AG04449 (cell line): ENCODE measurements at regions not wholly inside any gene's neighbourhood (a gene's known extent, or its start where the extent isn't known, plus 50 kb on each side); places are given as distances from the start of the nearest gene placed in this dataset.

Source experiments
- CTCF ChIA-PET: fragments of 350-600 bp; formaldehyde crosslinking; extraction: SDS; loops from one replicate; lab custom pipeline; 2021; ENCODE audit warnings: antibody characterized with exemption; lab: Yijun Ruan, JAX
- POLR2A ChIA-PET: fragments of 400-600, 350-600 bp; formaldehyde crosslinking; extraction: SDS; loops from one replicate; lab custom pipeline; 2020; ENCODE audit warnings: antibody characterized with exemption, inconsistent platforms; lab: Yijun Ruan, JAX
- DNase-seq: peaks from one replicate; pipeline ENCODE4 v3.0.0-alpha.2; 2010; ENCODE audit warnings: low read depth, low spot score
- H3K4me3 ChIP-seq: 2 replicates; pipeline ENCODE4 v1.5.1; 2011; ENCODE audit warnings: low read depth, mild to moderate bottlenecking, control low read depth, low read length
- CTCF ChIP-seq: IDR thresholded peaks from one replicate; pipeline ENCODE4 v1.5.1; 2011; ENCODE audit warnings: mild to moderate bottlenecking, moderate library complexity, low read length, control low read depth, inconsistent platforms; ENCODE audit not compliant: insufficient read depth; ENCODE audit errors: missing control alignments

- TF ChIP-seq CTCF = no peak
These were observed 81.6 kb downstream of the PSMB1 start for GRCh38 chr6:170471491-170471890.

GRCh38 chr6:170470734-170471133 is 82.4 kb downstream of the PSMB1 start:
- no peak for DNase-seq
- no peak overlapping the region for H3K4me3 ChIP-seq
- no peak for TF ChIP-seq CTCF
- ChIA-PET CTCF (interaction anchor here (1.5 kb wide), 1 partner anchor 9 kb away, joined by 4 read pairs; no protein-coding TSS in a partner anchor), POLR2A (no interaction called here)

More at GRCh38 chr6:170471491-170471890, 81.6 kb downstream of the PSMB1 start:
- ChIA-PET CTCF (interaction anchor here (1.5 kb wide), 1 partner anchor 10 kb away, joined by 4 read pairs; no protein-coding TSS in a partner anchor), POLR2A (no interaction called here)
- no peak overlapping the region for H3K4me3 ChIP-seq
- DNase-seq = no peak

GRCh38 chr6:170464524-170464979 is 88.6 kb downstream of the PSMB1 start:
- TF ChIP-seq CTCF = no peak
- H3K4me3 ChIP-seq = no peak overlapping the region
- DNase-seq = no peak
- POLR2A ChIA-PET = no interaction called here
- CTCF ChIA-PET = no interaction called here

GRCh38 chr6:170464080-170464479 is 89.0 kb downstream of the PSMB1 start:
- no peak for DNase-seq
- ChIA-PET CTCF (interaction anchor here (1.6 kb wide), 1 partner anchor 16 kb away, joined by 3 read pairs; no protein-coding TSS in a partner anchor), POLR2A (no interaction called here)
- no peak overlapping the region for H3K4me3 ChIP-seq
- TF ChIP-seq CTCF = no peak

GRCh38 chr6:170463101-170463721 is 89.9 kb downstream of the PSMB1 start:
- no peak overlapping the region for H3K4me3 ChIP-seq
- ChIA-PET CTCF (interaction anchor here (1.0 to 1.6 kb wide), 2 partner anchors 17 to 67 kb away, joined by 3 read pairs; no protein-coding TSS in a partner anchor), POLR2A (no interaction called here)
- TF ChIP-seq CTCF = no peak
- DNase-seq = no peak

GRCh38 chr6:170462366-170463020 is 90.6 kb downstream of the PSMB1 start:
- H3K4me3 ChIP-seq = no peak overlapping the region
- ChIA-PET POLR2A (no interaction called here), CTCF (interaction anchor here (1.0 to 1.6 kb wide), 5 partner anchors 9 to 631 kb away, joined by 3 to 4 read pairs (median 3); no protein-coding TSS in a partner anchor)
- no peak for DNase-seq
- no peak for TF ChIP-seq CTCF
